ENCODE measurements at regions not wholly inside any gene's neighbourhood (a gene's known extent, or its start where the extent isn't known, plus 50 kb on each side); places are given as distances from the start of the nearest gene placed in this dataset.

- no peak for TF ChIP-seq CTCF (IDR thresholded peaks at IDR 0.05; ENCODE audit: low read depth, low read length)
- no peak for DNase-seq
- H3K4me1 ChIP-seq = no peaks in the 10 kb centered on the region
- no peaks in the 10 kb centered on the region for H3K36me3 ChIP-seq
- no peaks in the 10 kb centered on the region for H3K9me3 ChIP-seq
- H3K4me3 ChIP-seq (ENCODE audit: low read depth, low read length) = no peak overlapping the region
- H3K27me3 ChIP-seq = no peaks in the 10 kb centered on the region
These were observed 177.0 kb upstream of the PPP1R26 start for GRCh38 chr9:135302329-135303279.

- H3K36me3 ChIP-seq = no peaks in the 10 kb centered on the region
- H3K27me3 ChIP-seq = no peaks in the 10 kb centered on the region
- DNase-seq = no peak
- no peak for TF ChIP-seq CTCF (IDR thresholded peaks at IDR 0.05; ENCODE audit: low read depth, low read length)
- no peaks in the 10 kb centered on the region for H3K9me3 ChIP-seq
- no peak overlapping the region for H3K4me3 ChIP-seq (ENCODE audit: low read depth, low read length)
- H3K4me1 ChIP-seq = no peaks in the 10 kb centered on the region
These were observed 176.3 kb upstream of the PPP1R26 start for GRCh38 chr9:135303280-135303647.

GRCh38 chr9:135303865-135304499 is 175.6 kb upstream of the PPP1R26 start:
- H3K4me1 ChIP-seq = no peaks in the 10 kb centered on the region
- TF ChIP-seq CTCF (IDR thresholded peaks at IDR 0.05; ENCODE audit: low read depth, low read length) = no peak
- no peaks in the 10 kb centered on the region for H3K27me3 ChIP-seq
- H3K9me3 ChIP-seq = no peaks in the 10 kb centered on the region
- no peaks in the 10 kb centered on the region for H3K36me3 ChIP-seq
- no peak overlapping the region for H3K4me3 ChIP-seq (ENCODE audit: low read depth, low read length)
- DNase-seq = no peak

DNA sequence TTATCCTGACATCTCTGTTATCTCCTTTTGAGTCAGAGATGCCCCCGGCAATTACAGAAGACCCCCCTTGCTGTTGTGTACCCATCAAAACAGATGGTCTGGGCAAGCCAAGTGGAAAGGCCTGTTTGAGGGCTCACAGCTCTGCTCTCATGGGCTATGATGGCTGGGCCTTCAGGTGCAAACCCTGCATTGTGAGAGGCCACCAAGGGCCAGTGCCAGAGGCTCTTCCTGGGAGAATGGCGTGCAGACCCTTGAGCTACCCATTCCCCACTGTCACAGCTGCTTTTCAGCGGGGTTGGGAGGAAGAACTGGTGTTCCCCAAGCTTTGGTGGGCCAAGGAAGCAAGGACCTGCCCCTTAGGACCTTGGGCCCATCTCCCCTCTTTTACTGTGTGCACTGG is 174.7 kb upstream of the PPP1R26 start:
- no peak for DNase-seq
- no peaks in the 10 kb centered on the region for H3K9me3 ChIP-seq
- no peaks in the 10 kb centered on the region for H3K4me1 ChIP-seq
- no peak for TF ChIP-seq CTCF (IDR thresholded peaks at IDR 0.05; ENCODE audit: low read depth, low read length)
- no peaks in the 10 kb centered on the region for H3K27me3 ChIP-seq
- H3K36me3 ChIP-seq = no peaks in the 10 kb centered on the region
- no peak overlapping the region for H3K4me3 ChIP-seq (ENCODE audit: low read depth, low read length)

DNA sequence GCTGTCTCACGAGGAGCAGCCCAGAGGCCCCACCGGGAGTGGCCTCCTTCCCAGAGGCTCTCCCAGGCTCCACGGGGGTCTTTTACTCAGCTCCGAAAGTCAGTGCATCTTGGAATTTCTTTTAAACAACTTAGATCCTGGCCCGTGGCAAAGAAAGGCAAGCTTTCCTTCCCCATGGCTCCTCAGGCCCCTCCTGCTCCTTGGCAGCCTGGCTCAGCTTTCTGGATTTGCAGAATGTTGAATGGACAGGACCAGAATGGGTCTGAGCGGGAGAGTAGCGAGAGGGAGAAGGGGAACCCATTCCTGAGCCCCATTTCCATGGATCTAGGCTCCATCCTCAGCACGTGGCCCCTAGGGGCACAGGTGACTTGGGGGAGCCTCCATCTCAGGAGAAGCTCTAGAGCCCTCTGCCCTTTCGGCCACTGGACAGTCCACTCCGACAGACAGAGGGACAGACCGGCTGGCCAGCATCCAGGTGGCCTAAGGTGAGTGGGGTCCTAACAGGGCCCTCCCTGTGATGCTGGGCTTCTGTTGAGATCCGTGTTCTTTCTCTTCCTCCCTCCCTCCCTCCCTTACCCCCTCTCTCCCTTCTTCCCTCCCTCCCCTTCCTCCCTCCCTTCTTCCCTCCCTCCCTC is 173.9 kb upstream of the PPP1R26 start:
- Histone ChIP-seq H3K9me3 (no peaks in the 10 kb centered on the region), H3K27me3 (no peaks in the 10 kb centered on the region), H3K36me3 (no peaks in the 10 kb centered on the region), H3K4me3 (ENCODE audit: low read depth, low read length) (no peak overlapping the region), H3K4me1 (no peaks in the 10 kb centered on the region)
- no peak for DNase-seq
- no peak for TF ChIP-seq CTCF (IDR thresholded peaks at IDR 0.05; ENCODE audit: low read depth, low read length)

Data from BE2C (cell line).